Activated T-helper 17 cell treated with anti-CD3 and anti-CD28 coated beads, Interleukin-2, amount 50 U/mL, for 72 hours (primary cell): ENCODE measurements at regions not wholly inside any gene's neighbourhood (a gene's known extent, or its start where the extent isn't known, plus 50 kb on each side); places are given as distances from the start of the nearest gene placed in this dataset.
"Not testable (repeated sequence)": the region's sequence is repeated elsewhere in the genome, so short reads cannot be mapped to it uniquely, and the experiment has no call there.

Source experiments
- ATAC-seq: fragments of 150-1000 bp; cut with Tn5 transposase; replicated peaks from 2 replicates; pipeline ENCODE4 v1.10.0; 2021; ENCODE audit warnings: mild to moderate bottlenecking, moderate library complexity
- H3K27ac Mint-ChIP-seq: one replicate; pipeline ENCODE4 v1.8.0; 2022; ENCODE audit warnings: mixed read lengths
- H3K27me3 Mint-ChIP-seq: one replicate; pipeline ENCODE4 v1.8.0; 2022; ENCODE audit warnings: mixed read lengths
- H3K36me3 Mint-ChIP-seq: one replicate; pipeline ENCODE4 v1.8.0; 2022; ENCODE audit warnings: low read depth, mild to moderate bottlenecking, mixed read lengths
- H3K4me1 Mint-ChIP-seq: one replicate; pipeline ENCODE4 v1.8.0; 2022; ENCODE audit warnings: mixed read lengths
- H3K4me3 Mint-ChIP-seq: one replicate; pipeline ENCODE4 v1.8.0; 2022; ENCODE audit warnings: mild to moderate bottlenecking, mixed read lengths
- H3K9me3 Mint-ChIP-seq: one replicate; pipeline ENCODE4 v1.8.0; 2022; ENCODE audit warnings: mixed read lengths

DNA sequence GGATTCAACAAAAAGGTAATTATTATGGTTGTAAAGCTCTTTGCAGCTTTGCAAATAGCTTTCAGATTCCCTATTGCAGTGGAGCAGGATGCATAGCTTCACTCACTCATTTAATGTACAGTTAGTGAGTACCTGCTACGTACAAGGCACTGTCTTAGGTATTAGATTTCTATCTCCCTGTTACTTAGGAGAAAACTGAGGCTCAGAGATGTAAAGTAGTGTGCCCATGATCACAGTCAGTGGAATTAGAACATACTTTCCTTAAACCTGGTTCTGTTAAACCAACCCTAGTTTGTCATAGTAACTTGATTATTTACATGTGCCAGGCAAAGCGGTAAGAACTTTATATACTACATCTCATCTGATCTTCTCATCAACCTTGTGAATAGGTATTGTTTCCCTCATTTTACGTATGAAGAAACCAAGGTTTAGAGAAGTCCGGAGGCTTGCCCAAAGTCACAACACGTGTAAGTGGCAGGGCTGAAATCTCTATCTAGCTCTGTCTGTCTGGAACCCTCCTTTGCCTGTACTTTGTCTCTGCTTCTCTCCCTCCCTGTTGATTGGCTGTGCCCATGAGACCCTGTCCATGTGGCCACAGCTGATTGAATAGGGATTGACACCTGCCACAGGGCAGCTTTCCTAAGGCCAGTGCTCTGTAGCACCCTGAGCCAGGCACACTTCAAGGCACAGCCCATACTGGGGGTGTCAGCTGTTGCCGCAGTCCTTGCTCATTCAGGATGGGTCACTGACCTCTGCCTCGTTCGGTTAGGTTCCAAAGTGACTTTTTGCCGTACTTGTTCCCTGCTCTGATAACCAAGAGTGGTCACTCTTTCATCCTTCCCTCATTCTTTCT is 63.8 kb upstream of the PRSS23 start:
- no peak overlapping the region for H3K4me3 Mint-ChIP-seq
- H3K9me3 Mint-ChIP-seq, result no peaks in the 10 kb centered on the region
- ATAC-seq, result no peak
- H3K27ac Mint-ChIP-seq, result no peak overlapping the region
- peaks cover 6% of the 10 kb centered on the region for H3K4me1 Mint-ChIP-seq
- H3K27me3 Mint-ChIP-seq, result no peaks in the 10 kb centered on the region
- H3K36me3 Mint-ChIP-seq, result no peaks in the 10 kb centered on the region

DNA sequence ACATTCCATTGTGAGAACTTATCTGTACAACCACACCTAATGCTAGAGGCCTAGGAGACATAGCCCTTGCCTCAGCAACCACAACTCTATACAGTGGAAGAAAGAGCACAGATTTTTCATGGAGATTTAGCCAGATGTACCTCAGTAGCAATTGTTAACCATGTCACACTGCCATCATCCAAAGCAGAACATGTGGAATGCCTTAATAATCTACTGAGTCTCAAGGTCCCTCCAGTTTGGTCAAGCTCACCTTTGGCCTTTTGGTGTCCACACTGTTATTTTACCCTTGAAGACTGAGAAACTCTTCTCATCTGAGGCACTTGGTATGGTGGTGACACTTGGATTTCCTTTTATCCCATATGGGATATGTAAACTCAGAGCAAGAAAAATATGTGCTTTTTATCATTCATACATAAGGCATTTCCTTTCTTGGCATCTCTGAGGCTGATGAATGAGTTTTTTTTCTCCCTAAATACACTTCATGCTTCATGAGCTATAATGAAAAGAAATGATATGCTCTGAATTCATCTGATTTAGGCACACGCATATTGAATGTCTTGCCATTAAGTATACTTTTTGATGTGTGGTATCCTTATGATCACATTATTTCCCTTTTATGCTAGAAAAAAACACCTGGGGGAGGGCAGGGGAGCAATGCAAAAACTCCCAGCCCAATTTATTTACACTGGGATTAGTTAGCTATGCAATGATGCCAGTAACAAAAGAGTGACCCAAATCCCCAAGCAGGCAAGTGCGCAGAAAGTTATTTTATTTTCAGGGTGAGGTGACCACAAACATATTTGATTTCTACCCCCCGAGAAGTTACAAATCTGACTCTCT is 63.3 kb upstream of the ME3 start:
- Mint-ChIP-seq H3K27me3 (no peaks in the 10 kb centered on the region), H3K4me1 (no peaks in the 10 kb centered on the region), H3K4me3 (no peak overlapping the region)

GRCh38 chr11:86732739-86733138 is 60.3 kb upstream of the ME3 start:
- H3K27ac Mint-ChIP-seq, H3K4me1 Mint-ChIP-seq, H3K27me3 Mint-ChIP-seq, H3K4me3 Mint-ChIP-seq, H3K36me3 Mint-ChIP-seq, ATAC-seq, H3K9me3 Mint-ChIP-seq: not testable (repeated sequence)

More for the DNA sequence above, 63.3 kb upstream of the ME3 start:
- no peaks in the 10 kb centered on the region for H3K36me3 Mint-ChIP-seq
- H3K27ac Mint-ChIP-seq, result no peak overlapping the region
- no peaks in the 10 kb centered on the region for H3K9me3 Mint-ChIP-seq
- no peak for ATAC-seq

DNA sequence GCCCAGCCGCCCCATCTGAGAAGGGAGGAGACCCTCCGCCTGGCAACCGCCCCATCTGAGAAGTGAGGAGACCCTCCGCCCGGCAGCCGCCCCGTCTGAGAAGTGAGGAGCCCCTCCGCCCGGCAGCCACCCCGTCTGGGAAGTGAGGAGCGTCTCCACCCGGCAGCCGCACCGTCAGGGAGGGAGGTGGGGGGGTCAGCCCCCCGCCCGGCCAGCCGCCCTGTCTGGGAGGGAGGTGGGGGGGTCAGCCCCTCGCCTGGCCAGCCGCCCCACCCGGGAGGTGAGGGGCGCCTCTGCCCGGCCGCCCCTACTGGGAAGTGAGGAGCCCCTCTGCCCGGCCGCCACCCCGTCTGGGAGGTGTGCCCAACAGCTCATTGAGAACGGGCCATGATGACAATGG is 59.9 kb upstream of the ME3 start:
- not testable (repeated sequence) for ATAC-seq, H3K27ac Mint-ChIP-seq, H3K4me3 Mint-ChIP-seq, H3K4me1 Mint-ChIP-seq, H3K9me3 Mint-ChIP-seq, H3K27me3 Mint-ChIP-seq, H3K36me3 Mint-ChIP-seq

DNA sequence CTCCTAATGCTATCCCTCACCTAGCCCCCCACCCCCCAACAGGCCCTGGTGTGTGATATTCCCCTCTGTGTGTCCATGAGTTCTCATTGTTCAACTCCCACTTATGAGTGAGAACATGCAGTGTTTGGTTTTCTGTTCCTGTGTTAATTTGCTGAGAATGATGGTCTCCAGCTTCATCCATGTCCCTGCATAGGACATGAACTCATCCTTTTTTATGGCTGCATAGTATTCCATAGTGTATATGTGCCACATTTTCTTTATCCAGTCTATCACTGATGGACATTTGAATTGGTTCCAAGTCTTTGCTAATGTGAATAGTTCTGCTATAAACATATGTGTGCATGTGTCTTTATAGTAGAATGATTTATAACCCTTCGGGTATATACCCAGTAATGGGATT is 57.2 kb upstream of the ME3 start:
- not testable (repeated sequence) for H3K36me3 Mint-ChIP-seq, H3K4me1 Mint-ChIP-seq, H3K4me3 Mint-ChIP-seq, H3K9me3 Mint-ChIP-seq, H3K27ac Mint-ChIP-seq, H3K27me3 Mint-ChIP-seq, ATAC-seq

DNA sequence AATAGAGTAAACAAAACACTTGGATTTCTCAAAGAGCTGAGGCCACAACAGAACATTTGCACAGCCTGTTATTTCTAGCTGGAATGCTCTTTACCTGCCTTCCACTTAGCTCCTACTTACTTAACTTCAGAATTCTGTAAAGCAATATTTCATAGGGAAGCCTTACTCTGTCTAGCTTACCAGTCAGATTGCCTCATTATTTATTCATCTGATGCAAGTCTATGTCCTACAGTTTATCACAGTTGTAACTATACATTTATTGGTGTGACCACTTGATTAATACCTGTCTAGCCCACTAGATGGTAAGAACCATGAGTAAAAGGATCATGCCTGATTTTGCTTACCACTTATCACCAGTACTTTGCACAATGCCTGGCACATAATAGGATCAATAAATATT is 56.1 kb upstream of the ME3 start:
- H3K27me3 Mint-ChIP-seq, result no peaks in the 10 kb centered on the region
- ATAC-seq, result no peak
- H3K9me3 Mint-ChIP-seq, result no peaks in the 10 kb centered on the region
- H3K4me3 Mint-ChIP-seq, result no peak overlapping the region
- H3K36me3 Mint-ChIP-seq, result no peaks in the 10 kb centered on the region
- no peak overlapping the region for H3K27ac Mint-ChIP-seq
- no peaks in the 10 kb centered on the region for H3K4me1 Mint-ChIP-seq

DNA sequence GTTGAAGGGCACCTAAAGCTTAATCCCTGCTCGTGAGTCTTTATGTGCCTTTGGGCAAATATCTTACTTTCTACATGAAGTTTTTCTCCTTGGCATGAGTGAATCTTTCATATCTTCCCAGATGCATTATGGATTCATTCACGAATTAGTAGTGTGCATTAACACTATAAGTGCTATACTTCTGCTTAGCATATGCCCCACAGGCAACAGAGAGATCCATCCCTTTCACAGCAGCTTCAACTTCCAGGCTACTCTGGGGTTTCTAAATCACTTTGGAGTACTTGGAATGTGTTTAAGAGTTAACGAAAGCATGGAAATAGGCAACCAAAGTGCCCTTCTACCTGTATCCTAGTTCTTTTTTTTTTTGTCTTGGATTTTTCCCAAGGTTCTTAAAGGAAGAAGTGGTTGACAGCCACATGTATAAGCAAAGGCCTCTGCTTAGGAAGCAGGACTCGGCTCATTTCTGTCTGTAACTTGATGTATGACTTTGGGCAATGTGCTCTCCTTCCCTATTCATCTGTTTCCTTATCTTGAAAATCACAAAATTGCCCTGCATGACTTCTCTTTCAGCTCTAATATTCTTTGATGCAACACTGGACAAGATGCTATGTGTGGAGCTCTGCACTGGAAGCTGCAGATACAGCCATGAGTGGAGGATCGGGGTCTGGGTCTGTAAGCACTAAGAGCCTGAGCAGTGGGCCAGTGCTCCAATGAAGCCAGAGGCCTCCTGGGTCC is 54.5 kb upstream of the ME3 start:
- no peaks in the 10 kb centered on the region for H3K4me1 Mint-ChIP-seq
- H3K4me3 Mint-ChIP-seq, result no peak overlapping the region
- no peaks in the 10 kb centered on the region for H3K36me3 Mint-ChIP-seq
- H3K27ac Mint-ChIP-seq, result no peak overlapping the region
- no peak for ATAC-seq
- H3K9me3 Mint-ChIP-seq, result no peaks in the 10 kb centered on the region
- no peaks in the 10 kb centered on the region for H3K27me3 Mint-ChIP-seq

DNA sequence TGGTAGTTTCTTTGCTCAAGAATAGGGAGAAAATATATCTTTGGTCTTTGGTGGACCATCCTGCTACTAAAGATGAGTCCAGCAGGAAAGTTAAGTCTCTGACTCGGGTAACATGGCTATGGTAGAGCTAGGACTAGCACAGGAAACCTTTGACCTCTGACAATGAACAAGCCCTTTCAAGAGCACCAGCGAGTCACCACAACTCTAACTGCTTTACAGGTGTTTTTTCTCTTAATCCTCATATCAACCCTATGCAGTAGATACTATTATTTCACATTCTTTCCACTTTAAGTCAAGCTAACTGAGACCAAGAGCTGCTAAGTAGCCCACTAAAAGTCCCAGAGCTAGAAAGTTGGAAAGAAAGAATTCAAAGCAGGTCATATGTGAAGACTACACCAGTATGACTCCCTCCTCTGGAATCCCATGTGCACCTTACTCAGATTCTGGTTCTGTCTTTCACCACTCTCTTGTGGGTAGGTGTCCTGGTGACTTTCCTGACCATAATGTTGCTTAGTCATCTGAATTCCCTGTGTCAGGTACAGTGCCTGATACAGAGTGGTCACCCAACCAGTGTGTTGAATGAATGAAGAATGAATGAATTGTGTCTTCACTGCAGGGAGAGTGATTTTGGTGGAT is 53.8 kb upstream of the ME3 start:
- peaks cover 5% of the 10 kb centered on the region for H3K9me3 Mint-ChIP-seq
- peak; percentile 67 for ATAC-seq
- H3K27ac Mint-ChIP-seq, result no peak overlapping the region
- H3K27me3 Mint-ChIP-seq, result peaks cover 3% of the 10 kb centered on the region
- H3K4me1 Mint-ChIP-seq, result no peaks in the 10 kb centered on the region
- no peaks in the 10 kb centered on the region for H3K36me3 Mint-ChIP-seq
- H3K4me3 Mint-ChIP-seq, result no peak overlapping the region

DNA sequence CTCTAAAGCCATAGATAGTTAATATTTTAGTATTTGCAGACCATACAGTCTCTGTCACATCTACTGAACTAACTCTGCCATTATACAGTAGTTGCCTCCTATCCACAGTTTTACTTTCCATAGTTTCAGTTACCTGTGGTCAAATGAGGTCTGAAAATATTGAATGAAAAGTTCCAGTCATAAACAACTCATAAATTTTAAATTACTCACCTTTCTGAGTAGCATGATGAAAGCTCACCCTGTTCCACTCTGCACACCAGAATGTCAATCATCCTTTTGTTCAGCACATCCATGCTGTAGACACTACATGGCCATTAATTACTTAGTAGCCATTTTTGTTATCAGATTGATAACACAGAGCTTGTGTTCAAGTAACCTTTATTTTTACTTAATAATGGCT is 51.7 kb upstream of the ME3 start:
- peaks cover 11% of the 10 kb centered on the region for H3K27me3 Mint-ChIP-seq
- no peak overlapping the region for H3K4me3 Mint-ChIP-seq

GRCh38 chr11:86723281-86723680 is 50.9 kb upstream of the ME3 start:
- Mint-ChIP-seq H3K27me3 (peaks cover 16% of the 10 kb centered on the region), H3K4me1 (no peaks in the 10 kb centered on the region), H3K27ac (no peak overlapping the region), H3K9me3 (peaks cover 13% of the 10 kb centered on the region), H3K4me3 (no peak overlapping the region), H3K36me3 (no peaks in the 10 kb centered on the region)
- ATAC-seq, result no peak

More for the DNA sequence above, 51.7 kb upstream of the ME3 start:
- no peak overlapping the region for H3K27ac Mint-ChIP-seq
- peak; percentile 18 for ATAC-seq
- H3K4me1 Mint-ChIP-seq, result no peaks in the 10 kb centered on the region
- peaks cover 11% of the 10 kb centered on the region for H3K9me3 Mint-ChIP-seq
- H3K36me3 Mint-ChIP-seq, result no peaks in the 10 kb centered on the region

GRCh38 chr11:86722748-86723147 is 50.3 kb upstream of the ME3 start:
- ATAC-seq, result no peak
- H3K4me1 Mint-ChIP-seq, result no peaks in the 10 kb centered on the region
- no peak overlapping the region for H3K4me3 Mint-ChIP-seq

More at GRCh38 chr11:86722748-86723147, 50.3 kb upstream of the ME3 start:
- Mint-ChIP-seq H3K9me3 (peaks cover 13% of the 10 kb centered on the region), H3K27me3 (peaks cover 16% of the 10 kb centered on the region), H3K27ac (no peak overlapping the region), H3K36me3 (no peaks in the 10 kb centered on the region)
